SK-N-SH treated with all-trans-retinoic acid at 6 μM for 48 hours (cell line): ENCODE measurements at regions not wholly inside any gene's neighbourhood (a gene's known extent, or its start where the extent isn't known, plus 50 kb on each side); places are given as distances from the start of the nearest gene placed in this dataset.

ENCODE experiments used
- ARNTL ChIP-seq: fragments of 450-650 bp; formaldehyde crosslinking; IDR thresholded peaks from 2 replicates; pipeline ENCODE4 v1.5.0; 2020; ENCODE audit warnings: low read depth, mild to moderate bottlenecking, moderate library complexity, borderline replicate concordance
- BACH2 ChIP-seq: fragments of 250-450 bp; sonication (Bioruptor Pico); IDR thresholded peaks from 2 replicates; pipeline ENCODE4 v1.9.0; 2021; ENCODE audit warnings: mild to moderate bottlenecking, borderline replicate concordance
- CSRNP3 ChIP-seq: fragments of 250-450 bp; sonication (Bioruptor Pico); IDR thresholded peaks from 2 replicates; pipeline ENCODE4 v1.5.1; 2021; ENCODE audit warnings: mild to moderate bottlenecking, moderate library complexity
- ESRRG ChIP-seq: fragments of 250-450 bp; sonication (Bioruptor Pico); IDR thresholded peaks from 2 replicates; pipeline ENCODE4 v1.6.1; 2021; ENCODE audit warnings: mild to moderate bottlenecking
- PATZ1 ChIP-seq: fragments of 250-450 bp; sonication (Bioruptor Pico); IDR thresholded peaks from 2 replicates; pipeline ENCODE4 v1.8.0; 2020; ENCODE audit warnings: mild to moderate bottlenecking, moderate library complexity, borderline replicate concordance
- SNAI2 ChIP-seq: fragments of 250-450 bp; sonication (Bioruptor Pico); IDR thresholded peaks from 2 replicates; pipeline ENCODE4 v1.5.0; 2020; ENCODE audit warnings: mild to moderate bottlenecking, moderate library complexity
- TCF4 ChIP-seq: fragments of 250-450 bp; sonication (Bioruptor Pico); IDR thresholded peaks from 2 replicates; pipeline ENCODE4 v1.8.0; 2021; ENCODE audit warnings: mild to moderate bottlenecking, moderate library complexity, borderline replicate concordance
- TOX ChIP-seq: fragments of 250-450 bp; sonication (Bioruptor Pico); IDR thresholded peaks from 2 replicates; pipeline ENCODE4 v1.8.0; 2021; ENCODE audit warnings: mild to moderate bottlenecking, moderate library complexity, borderline replicate concordance
- ZC3H10 ChIP-seq: fragments of 250-450 bp; sonication (Bioruptor Pico); IDR thresholded peaks from 2 replicates; pipeline ENCODE4 v1.5.1; 2021; ENCODE audit warnings: mild to moderate bottlenecking, moderate library complexity
- ZFP30 ChIP-seq: fragments of 450-650 bp; formaldehyde crosslinking; IDR thresholded peaks from 2 replicates; pipeline ENCODE4 v1.5.0; 2022; ENCODE audit warnings: mild to moderate bottlenecking, moderate library complexity
- ZNF565 ChIP-seq: fragments of 450-650 bp; formaldehyde crosslinking; conservative IDR thresholded peaks from 2 replicates; pipeline ENCODE4 v1.5.0; 2020; ENCODE audit warnings: low read depth, mild to moderate bottlenecking, moderate library complexity

DNA sequence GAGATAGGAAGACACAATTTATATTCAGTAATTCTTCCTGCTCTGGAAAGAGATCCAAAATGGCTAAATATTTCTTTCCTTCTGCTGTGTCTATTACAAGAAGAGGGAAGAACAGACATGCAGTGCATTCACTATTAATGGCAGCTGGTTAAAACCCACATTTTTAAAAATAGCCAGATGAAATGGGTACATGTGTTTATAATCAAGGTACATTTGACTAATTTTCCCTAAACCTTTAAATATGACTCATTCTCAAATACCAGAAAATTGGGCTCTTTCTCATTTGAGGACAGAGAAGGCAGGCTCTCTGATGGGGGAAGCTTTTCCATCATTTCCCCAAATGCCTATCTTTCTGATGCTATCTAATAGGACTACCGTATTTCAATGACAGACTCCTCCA is 215.7 kb upstream of the HABP2 start:
- no peak for TF ChIP-seq PATZ1
- TF ChIP-seq TCF4 (CRISPR knock-in tag) = no peak
- no peak for TF ChIP-seq ZFP30
- no peak for TF ChIP-seq ZC3H10
- TF ChIP-seq TOX (CRISPR knock-in tag) = no peak
- no peak for TF ChIP-seq ESRRG (CRISPR knock-in tag)
- no peak for TF ChIP-seq SNAI2 (CRISPR knock-in tag)
- TF ChIP-seq CSRNP3 = no peak
- TF ChIP-seq ZNF565 (CRISPR knock-in tag) = no peak
- TF ChIP-seq ARNTL (CRISPR knock-in tag) = no peak
- no peak for TF ChIP-seq BACH2 (CRISPR knock-in tag)
